HS-5 (cell line): ENCODE measurements at regions not wholly inside any gene's neighbourhood (a gene's known extent, or its start where the extent isn't known, plus 50 kb on each side); places are given as distances from the start of the nearest gene placed in this dataset.
"Not testable (repeated sequence)": the region's sequence is repeated elsewhere in the genome, so short reads cannot be mapped to it uniquely, and the experiment has no call there.

ENCODE experiments used
- DNase-seq: peaks from one replicate; pipeline ENCODE4 v3.0.0-alpha.2; 2012; ENCODE audit warnings: low read depth

DNA sequence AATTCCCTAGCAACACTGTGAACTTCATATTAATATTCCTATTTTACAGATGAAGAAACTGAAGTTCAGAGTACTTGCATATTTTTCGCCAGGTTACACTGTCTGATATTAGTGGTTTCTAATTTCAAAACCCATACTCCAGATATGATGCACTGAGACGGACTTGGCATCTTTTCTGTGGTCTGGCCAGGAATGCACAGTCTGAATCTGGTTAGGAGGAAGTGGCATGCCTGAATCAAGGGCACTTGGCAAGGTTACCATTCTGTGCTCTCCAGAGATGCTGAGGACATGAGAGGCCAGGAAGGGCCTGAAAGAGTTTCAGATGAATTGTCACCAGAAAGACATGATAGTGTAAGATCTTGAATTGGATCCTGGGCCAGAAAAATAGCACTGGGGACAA lies 150.1 kb downstream of the HAO1 start:
- peak; percentile 53 for DNase-seq

DNA sequence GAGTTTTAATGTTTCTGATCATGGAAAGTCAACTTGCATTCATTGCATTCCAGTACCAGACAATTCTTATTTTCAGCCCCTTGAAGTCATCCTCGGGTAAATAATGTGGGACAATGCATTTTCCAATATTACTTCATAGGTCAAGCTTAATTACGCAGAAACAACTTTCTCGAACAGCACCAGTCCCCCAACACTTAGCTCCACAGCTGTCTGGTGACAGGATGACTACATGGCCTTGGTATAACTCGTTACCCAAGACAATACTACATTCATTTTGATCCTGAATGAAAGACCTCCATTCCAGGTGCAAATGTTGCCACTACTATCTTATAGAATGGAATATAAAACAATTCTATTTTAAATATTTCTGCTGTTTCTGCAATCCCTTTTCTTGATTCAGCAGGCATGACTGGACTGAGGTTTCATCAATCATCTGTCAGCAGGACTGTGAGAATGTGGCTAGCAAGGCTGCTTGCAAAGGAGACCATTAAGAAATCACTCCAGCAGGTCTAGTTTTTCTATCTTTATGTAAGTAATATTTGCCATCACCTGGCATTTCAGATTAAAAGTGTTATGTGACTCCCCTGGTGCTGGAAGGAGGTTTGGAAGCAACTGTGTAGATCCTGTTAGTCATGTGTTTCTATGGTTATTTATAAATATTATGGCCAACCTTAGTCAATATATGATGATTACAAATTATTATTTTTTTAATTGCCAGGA lies 147.9 kb downstream of the HAO1 start:
- DNase-seq, result no peak

DNA sequence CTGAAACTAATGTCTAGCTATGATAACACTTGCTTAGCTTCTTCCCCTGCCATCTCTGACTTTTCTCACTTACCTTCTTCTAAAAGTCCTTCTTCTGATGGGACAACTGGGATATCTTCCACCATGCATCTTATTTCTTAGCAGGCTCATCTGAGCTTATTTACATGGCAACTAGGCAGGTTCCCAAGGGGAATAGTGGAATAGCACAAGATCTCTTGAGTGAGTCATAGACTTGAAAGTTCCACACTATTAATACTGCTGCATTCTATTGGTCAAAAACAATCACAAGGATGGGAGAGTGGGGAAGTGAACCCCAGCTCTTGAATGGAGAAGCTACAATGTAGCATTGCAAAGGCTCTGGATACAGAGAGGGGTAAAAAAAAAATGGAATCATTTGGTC lies 142.1 kb downstream of the HAO1 start:
- DNase-seq, result no peak

DNA sequence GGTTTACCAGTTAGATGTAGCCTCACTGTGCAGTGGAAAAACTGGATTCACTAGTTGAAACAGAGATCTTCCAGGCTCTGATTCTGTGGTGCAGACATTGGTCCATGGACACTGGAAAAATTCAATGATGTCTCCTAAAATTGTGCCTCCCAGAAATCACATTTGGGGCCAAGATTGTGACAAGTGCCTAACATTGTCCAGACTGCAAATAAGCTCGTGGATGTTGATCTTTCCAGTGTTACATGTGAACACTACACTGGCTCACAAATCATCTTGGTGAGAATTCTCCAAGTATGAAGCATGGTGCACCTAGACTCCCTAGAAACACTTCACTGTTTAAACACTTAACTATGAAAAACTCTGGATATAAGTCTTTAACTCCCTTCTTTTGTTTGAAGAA lies 140.4 kb downstream of the HAO1 start:
- DNase-seq, result no peak

DNA sequence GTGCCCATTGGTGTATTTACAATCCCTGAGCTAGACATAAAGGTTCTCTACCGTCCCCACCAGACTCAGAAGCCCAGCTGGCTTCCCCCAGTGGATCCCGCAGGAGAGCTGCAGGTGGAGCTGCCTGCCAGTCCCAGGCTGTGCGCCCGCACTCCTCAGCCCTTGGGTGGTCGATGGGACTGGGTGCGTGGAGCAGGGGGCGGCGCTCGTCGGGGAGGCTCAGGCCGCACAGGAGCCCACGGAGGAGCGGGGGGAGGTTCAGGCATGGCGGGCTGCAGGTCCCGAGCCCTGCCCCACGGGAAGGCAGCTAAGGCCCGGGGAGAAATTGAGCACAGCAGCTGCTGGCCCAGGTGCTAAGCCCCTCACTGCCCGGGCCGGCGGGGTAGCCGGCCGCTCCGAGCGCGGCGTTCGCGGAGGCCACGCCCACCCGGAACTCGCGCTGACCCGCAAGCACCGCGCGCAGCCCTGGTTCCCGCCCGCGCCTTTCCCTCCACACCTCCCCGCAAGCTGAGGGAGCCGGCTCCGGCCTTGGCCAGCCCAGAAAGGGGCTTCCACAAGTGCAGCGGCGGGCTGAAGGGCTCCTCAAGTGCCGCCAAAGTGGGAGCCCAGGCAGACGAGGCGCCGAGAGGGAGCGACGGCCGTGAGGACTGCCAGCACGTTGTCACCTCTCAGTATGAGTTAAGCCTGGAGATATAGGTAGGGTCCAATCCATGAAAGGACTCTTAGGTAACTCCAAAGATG lies 136.7 kb downstream of the HAO1 start:
- not testable (repeated sequence) for DNase-seq

DNA sequence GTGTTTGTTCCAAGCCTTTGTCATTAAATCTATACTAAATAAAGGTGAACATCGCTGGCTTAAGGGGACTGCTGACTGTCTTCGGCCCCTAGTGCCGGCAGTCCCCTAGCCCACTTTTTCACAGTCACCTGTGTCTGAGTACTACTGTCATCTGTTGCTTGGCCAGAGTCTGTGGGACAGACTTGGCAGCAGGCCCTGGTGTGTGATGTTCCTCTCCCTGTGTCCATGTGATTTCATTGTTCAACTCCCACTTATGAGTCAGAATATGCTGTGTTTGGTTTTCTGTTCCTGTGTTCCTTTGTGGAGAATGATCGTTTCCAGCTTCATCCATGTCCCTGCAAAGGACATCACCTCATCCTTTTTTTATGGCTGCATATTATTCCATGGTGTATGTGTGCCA lies 133.4 kb downstream of the HAO1 start:
- no peak for DNase-seq

DNA sequence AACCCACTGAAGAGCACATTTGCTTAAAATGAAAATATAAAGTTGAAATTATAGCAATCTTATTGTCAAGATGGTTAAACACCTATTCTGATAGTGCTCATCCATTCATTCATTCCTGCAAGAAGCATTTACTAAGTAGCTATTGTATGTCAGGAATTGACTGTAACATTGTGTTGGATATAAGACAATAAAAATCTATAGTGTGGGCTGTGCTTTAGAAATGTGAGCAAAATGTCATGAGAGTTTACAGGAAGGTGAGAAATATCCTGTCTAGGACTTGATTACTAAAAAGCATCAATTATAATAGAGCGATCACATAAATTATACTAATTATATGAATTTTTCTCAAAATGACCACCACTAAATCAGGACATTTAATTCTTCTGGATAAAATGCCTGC lies 123.0 kb downstream of the HAO1 start:
- no peak for DNase-seq

DNA sequence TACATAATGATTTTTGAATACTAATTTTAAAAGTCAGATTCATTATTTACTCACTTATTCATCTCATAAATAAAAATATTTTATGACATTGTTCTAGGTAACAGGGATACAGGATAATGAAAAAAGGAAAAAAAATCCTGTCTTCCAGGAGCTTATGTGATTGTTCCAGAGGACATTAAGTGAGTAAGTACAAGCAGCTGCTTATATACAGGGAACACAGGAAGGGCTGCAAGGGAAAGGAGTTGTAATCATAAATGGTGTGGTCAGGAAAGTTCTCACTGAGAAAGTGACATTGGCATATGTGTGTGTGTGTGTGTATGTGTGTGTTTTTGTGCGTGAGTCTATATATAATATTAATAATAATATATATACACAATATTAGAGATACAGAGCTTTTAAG lies 121.8 kb downstream of the HAO1 start:
- DNase-seq, result no peak

DNA sequence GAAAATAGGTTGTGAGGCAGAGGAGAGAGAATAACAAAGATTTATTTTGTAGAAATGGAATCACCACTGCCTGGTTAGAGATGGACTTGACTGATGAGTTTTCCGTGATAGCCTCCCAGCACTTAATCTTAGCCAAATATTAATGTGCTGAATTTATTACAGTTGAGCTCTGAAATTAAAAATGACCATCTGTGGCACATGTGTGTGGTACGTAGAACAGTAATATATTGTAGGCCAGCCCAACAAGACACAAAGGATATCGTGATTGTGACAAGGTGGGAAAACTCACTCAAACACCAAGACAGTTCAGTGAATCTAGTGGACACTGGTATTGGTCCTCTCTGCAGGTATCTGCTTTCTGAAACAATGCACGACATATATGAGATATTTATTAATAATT lies 119.4 kb downstream of the HAO1 start:
- DNase-seq, result no peak

DNA sequence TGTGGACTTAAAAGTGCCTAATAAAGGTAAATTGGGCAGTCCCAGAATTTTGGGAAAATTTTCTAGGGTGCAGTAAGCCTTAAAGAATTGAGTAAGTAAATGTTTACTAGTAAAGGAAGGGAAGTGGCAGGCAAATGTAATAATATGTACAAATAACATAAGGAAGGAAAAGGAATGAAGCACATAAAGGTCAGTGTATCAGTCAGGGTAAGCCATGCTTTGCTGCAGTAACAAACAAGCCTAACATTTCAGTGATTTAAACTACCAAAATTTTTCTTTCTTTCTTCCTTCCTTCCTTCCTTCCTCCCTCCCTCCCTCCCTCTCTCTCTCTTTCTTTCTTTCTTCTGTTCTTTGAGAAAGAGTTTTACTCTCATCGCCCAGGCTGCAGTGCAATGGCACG lies 117.5 kb downstream of the HAO1 start:
- DNase-seq, result no peak

DNA sequence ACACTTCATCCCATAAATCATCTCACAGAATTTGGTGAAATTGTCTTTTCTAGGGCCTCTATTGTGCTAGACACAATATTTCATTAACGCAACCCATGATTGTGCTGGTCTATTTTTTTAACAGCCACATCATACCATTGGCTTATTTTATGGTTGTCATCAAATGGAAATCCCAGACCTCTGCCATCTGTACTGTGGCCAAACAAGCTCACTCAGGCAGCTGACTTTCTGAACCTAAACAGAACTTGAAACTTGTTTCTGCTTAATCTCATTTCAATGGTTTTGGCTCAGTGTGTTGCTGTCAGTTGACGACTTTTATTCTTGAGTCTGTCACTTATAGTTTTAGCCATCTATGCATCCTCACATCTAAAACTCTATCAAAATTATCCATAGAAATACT lies 111.8 kb downstream of the HAO1 start:
- no peak for DNase-seq

DNA sequence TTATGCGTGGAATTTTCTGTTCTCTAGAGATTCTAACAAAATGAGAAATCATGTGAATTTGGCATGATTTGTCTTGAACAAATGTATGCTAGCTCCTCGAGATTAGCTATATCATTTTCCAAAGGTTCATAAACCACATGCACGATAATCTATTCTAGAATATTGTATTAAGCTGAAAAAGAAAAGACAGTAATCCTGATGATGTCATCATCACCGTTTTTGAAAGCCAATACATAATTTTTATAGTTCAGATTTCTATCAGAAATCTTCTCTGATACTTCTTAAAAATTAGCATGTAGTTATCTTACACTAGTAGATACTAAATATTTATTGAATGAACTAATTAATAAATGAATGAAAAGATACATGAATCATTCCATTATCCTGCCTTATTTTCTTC lies 111.2 kb downstream of the HAO1 start:
- DNase-seq, result no peak

DNA sequence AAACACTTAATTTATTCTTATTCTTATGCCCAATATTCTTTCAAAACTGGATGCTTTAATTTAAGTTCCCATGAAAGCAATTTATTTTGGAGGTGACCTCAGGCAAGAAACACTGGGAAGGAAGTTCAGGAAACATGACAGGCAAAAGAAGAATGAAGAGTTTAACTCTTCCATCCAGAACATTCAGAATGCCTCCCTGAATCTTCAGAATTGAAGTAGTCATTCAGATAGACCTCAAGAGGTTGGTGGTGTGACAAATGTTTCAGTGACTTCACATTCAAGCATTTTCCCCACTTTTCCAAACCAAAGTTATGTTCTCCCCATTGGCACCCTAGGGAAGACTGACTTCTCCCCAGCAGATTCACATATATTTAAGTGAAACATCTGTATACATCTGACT lies 110.5 kb downstream of the HAO1 start:
- no peak for DNase-seq
